HCT116 (cell line): ENCODE measurements at regions not wholly inside any gene's neighbourhood (a gene's known extent, or its start where the extent isn't known, plus 50 kb on each side); places are given as distances from the start of the nearest gene placed in this dataset.

Experiments
- ATAC-seq: fragments of 200-7000 bp; cut with Tn5 transposase; 2 replicates; pipeline ENCODE4 v1.9.1; 2020; ENCODE audit warnings: mild to moderate bottlenecking, moderate library complexity
- BruUV-seq: library from RNA; stranded (reverse); fragments of 400-500 nt; replicated peaks from 2 replicates; lab custom pipeline; 2021; lab: Mats Ljungman, UMichigan
- CTCF ChIA-PET: fragments of 300-600 bp; sonication (Branson Sonifier 250); formaldehyde crosslinking; loops from one replicate; lab custom pipeline; 2021; ENCODE audit warnings: antibody characterized with exemption; lab: Charles Lee
- POLR2A ChIA-PET: fragments of 300-600, 350-600 bp; sonication (Branson Sonifier 250); formaldehyde crosslinking; loops from one replicate; lab custom pipeline; 2021; ENCODE audit warnings: antibody characterized with exemption; lab: Charles Lee
- RAD21 ChIA-PET, 2 experiments: fragments of 300-600 bp; sonication (Branson Sonifier 250); formaldehyde crosslinking; loops; one replicate each; lab custom pipeline; 2023; ENCODE audit warnings: low total read pairs in 2 of 2; ENCODE audit not compliant: uncharacterized antibody in 2 of 2, unreplicated experiment in 2 of 2, low non-redundant PET in 1 of 2; lab: Charles Lee
- DNase-seq: peaks from one replicate; pipeline ENCODE4 v3.0.0-alpha.2; 2010; ENCODE audit warnings: low read depth, low spot score
- H2AFZ ChIP-seq: fragments of 200-600 bp; shearing (Covaris generic), sonication (generic); 2 replicates; pipeline ENCODE4 v1.6.1; 2017; ENCODE audit warnings: low read depth, mixed run types, mixed read lengths, antibody characterized with exemption, low read length; ENCODE audit not compliant: poor library complexity, severe bottlenecking
- H3K27ac ChIP-seq: 2 replicates; pipeline ENCODE4 v1.5.1; 2012; ENCODE audit warnings: low read depth, low read length
- H3K27me3 ChIP-seq: fragments of 200-600 bp; sonication (generic); 2 replicates; pipeline ENCODE4 v1.6.1; 2016; ENCODE audit warnings: mixed run types, low read length, mixed read lengths; ENCODE audit not compliant: insufficient read depth
- H3K36me3 ChIP-seq, 2 experiments: fragments of 200-500 bp in 1 of 2; fragments of 200-600 bp in 1 of 2; sonication (Bioruptor generic) in 1 of 2; sonication (generic) in 1 of 2; 2 replicates each; pipeline versions ENCODE4 v1.5.1 to v1.6.1; 2014 to 2016; ENCODE audit warnings: low read length in 2 of 2, inconsistent platforms in 1 of 2, mixed read lengths in 1 of 2, mixed run types in 1 of 2; ENCODE audit not compliant: insufficient read depth in 2 of 2, control insufficient read depth in 1 of 2
- H3K4me1 ChIP-seq, 2 experiments: fragments of 200-600 bp in 1 of 2; sonication (generic) in 1 of 2; 2 replicates each; pipeline versions ENCODE4 v1.5.1 to v1.6.1; 2012 to 2017; ENCODE audit warnings: low read length in 2 of 2, inconsistent platforms in 1 of 2, mild to moderate bottlenecking in 1 of 2, mixed read lengths in 1 of 2, mixed run types in 1 of 2, moderate library complexity in 1 of 2; ENCODE audit not compliant: insufficient read depth in 2 of 2, control insufficient read depth in 1 of 2
- H3K4me2 ChIP-seq: fragments of 200-600 bp; sonication (generic); 2 replicates; pipeline ENCODE4 v1.6.1; 2017; ENCODE audit warnings: mixed run types, low read length, mixed read lengths
- H3K4me3 ChIP-seq, 2 experiments: fragments of 200-600 bp in 1 of 2; sonication (generic) in 1 of 2; replicated peaks in 1 of 2; 2 replicates each; pipeline ENCODE4 v1.5.1; 2011 to 2016; ENCODE audit warnings: low read length in 2 of 2, control low read depth in 1 of 2, low read depth in 1 of 2, mild to moderate bottlenecking in 1 of 2, mixed read lengths in 1 of 2, mixed run types in 1 of 2
- H3K79me2 ChIP-seq: fragments of 200-600 bp; sonication (generic); 2 replicates; pipeline ENCODE4 v1.6.1; 2017; ENCODE audit warnings: mild to moderate bottlenecking, mixed run types, low read length, moderate library complexity, mixed read lengths; ENCODE audit not compliant: insufficient read depth
- H3K9ac ChIP-seq: fragments of 200-600 bp; sonication (generic); 2 replicates; pipeline ENCODE4 v1.6.1; 2016; ENCODE audit warnings: low read length, mixed read lengths
- H3K9me2 ChIP-seq: fragments of 200-600 bp; sonication (generic), shearing (Covaris generic); 2 replicates; pipeline ENCODE4 v1.6.1; 2017; ENCODE audit warnings: mixed run types, mild to moderate bottlenecking, moderate library complexity; ENCODE audit not compliant: insufficient read depth
- H3K9me3 ChIP-seq, 2 experiments: fragments of 200-500 bp in 1 of 2; fragments of 200-600 bp in 1 of 2; sonication (Bioruptor generic) in 1 of 2; sonication (generic) in 1 of 2; 2 replicates each; pipeline ENCODE4 v1.6.1; 2014 to 2017; ENCODE audit warnings: low read length in 2 of 2, mixed read lengths in 2 of 2, inconsistent platforms in 1 of 2, low read depth in 1 of 2, mild to moderate bottlenecking in 1 of 2, mixed run types in 1 of 2, moderate library complexity in 1 of 2; ENCODE audit not compliant: control insufficient read depth in 1 of 2, insufficient read depth in 1 of 2
- H4K20me1 ChIP-seq: fragments of 200-600 bp; sonication (generic), shearing (Covaris generic); 2 replicates; pipeline ENCODE4 v1.6.1; 2017; ENCODE audit warnings: mixed run types, mild to moderate bottlenecking, moderate library complexity; ENCODE audit not compliant: insufficient read depth
- ATF3 ChIP-seq: IDR thresholded peaks from 2 replicates; pipeline ENCODE4 v1.6.1; 2012
- CBX3 ChIP-seq: IDR thresholded peaks from 2 replicates; pipeline ENCODE4 v1.6.1; 2012; ENCODE audit warnings: low read depth
- ELF1 ChIP-seq: IDR thresholded peaks from 2 replicates; pipeline ENCODE4 v1.6.1; 2012; ENCODE audit warnings: low read depth, borderline replicate concordance
- EZH2 ChIP-seq: fragments of 200-600 bp; sonication (generic); IDR thresholded peaks from 2 replicates; pipeline ENCODE4 v1.6.1; 2017; ENCODE audit warnings: antibody characterized with exemption, mixed run types
- EZH2phosphoT487 ChIP-seq: fragments of 200-600 bp; IDR thresholded peaks from 2 replicates; pipeline ENCODE4 v1.6.1; 2018; ENCODE audit warnings: antibody characterized with exemption, borderline replicate concordance
- FOSL1 ChIP-seq: IDR thresholded peaks from 2 replicates; pipeline ENCODE4 v1.6.1; 2012; ENCODE audit warnings: low read depth
- MAX ChIP-seq: IDR thresholded peaks from 2 replicates; pipeline ENCODE4 v1.6.1; 2012
- POLR2A ChIP-seq: IDR thresholded peaks from 2 replicates; pipeline ENCODE4 v1.7.0; 2011; ENCODE audit warnings: borderline replicate concordance; ENCODE audit not compliant: insufficient read depth, insufficient read length; ENCODE audit errors: extremely low read depth
- RAD21 ChIP-seq: IDR thresholded peaks from 2 replicates; pipeline ENCODE4 v1.6.1; 2012; ENCODE audit warnings: low read depth, mild to moderate bottlenecking
- SIN3A ChIP-seq: IDR thresholded peaks from 2 replicates; pipeline ENCODE4 v1.6.1; 2012; ENCODE audit warnings: low read depth
- SP1 ChIP-seq: IDR thresholded peaks from 2 replicates; pipeline ENCODE4 v1.6.1; 2012; ENCODE audit warnings: low read depth
- SRF ChIP-seq: IDR thresholded peaks from 2 replicates; pipeline ENCODE4 v1.6.1; 2012; ENCODE audit warnings: low read depth
- YY1 ChIP-seq: IDR thresholded peaks from 2 replicates; pipeline ENCODE4 v1.6.1; 2011; ENCODE audit warnings: low read length, low read depth, moderate library complexity, mild to moderate bottlenecking; ENCODE audit not compliant: insufficient replicate concordance; ENCODE audit errors: extremely low read depth
- intact Hi-C: fragments of 100-400 bp; cut with micrococcal nuclease; formaldehyde crosslinking; loops from 2 replicates; pipeline ENCODE4 v1.10.0; 2022
- TF ChIP-seq, protein P1 (sequence below): IDR thresholded peaks from 2 replicates; pipeline ENCODE4 v1.6.1; 2011; ENCODE audit warnings: mild to moderate bottlenecking, low read length, moderate library complexity; ENCODE audit not compliant: insufficient replicate concordance; ENCODE audit errors: extremely low read depth
- TF ChIP-seq, protein P2 (sequence below), 3 experiments: fragments of 200-600 bp in 1 of 3; sonication (generic) in 1 of 3; IDR thresholded peaks in 2 of 3; conservative IDR thresholded peaks in 1 of 3; 2 replicates each; pipeline ENCODE4 v1.5.1; 2012 to 2017; ENCODE audit warnings: low read depth in 2 of 3, low read length in 2 of 3, antibody characterized with exemption in 1 of 3, borderline replicate concordance in 1 of 3, control low read depth in 1 of 3, mild to moderate bottlenecking in 1 of 3, mixed read lengths in 1 of 3, mixed run types in 1 of 3, moderate library complexity in 1 of 3; ENCODE audit not compliant: insufficient read depth in 1 of 3

DNA sequence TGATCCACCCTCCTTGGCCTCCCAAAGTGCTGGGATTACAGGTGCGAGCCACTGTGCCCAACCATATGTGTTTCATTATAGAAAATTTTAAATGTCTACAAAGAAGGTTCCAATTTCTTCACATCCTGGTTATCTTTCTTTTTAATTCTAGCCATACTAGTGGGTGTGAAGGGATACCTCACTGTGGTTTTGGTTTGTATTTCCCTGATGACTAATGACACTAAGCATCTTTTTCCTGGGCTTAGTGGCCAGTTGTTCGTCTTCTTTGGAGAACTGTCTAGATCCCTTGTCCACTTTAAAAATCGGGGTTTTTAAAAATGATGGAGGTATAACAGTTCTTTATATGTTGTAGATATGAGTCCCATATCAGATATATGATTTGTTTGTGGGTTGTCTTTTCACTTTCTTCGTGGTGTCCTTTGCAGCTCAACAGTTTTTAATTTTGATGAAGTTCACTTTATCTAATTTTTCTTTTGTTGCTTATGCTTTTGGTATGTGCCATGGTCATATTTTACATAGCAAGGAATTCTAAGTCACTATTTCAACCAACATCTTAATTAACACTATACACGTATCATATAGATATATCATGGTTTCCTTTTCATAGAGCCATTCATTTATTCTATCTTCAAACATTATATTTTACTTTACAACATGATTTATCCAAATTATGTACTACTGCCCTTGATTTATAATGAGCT is 135.0 kb upstream of the RIOK3 start:
- Histone ChIP-seq H3K79me2 (no peaks in the 10 kb centered on the region), H3K9ac (no peak overlapping the region), H3K9me3 (no peaks in the 10 kb centered on the region), H3K4me3 (no peak overlapping the region)
- intact Hi-C loops, result no loop called here
- TF ChIP-seq EZH2phosphoT487 (no peak), SP1 (no peak), SIN3A (no peak), MAX (no peak), CBX3 (no peak), FOSL1 (no peak), ELF1 (no peak), ATF3 (no peak), EZH2 (no peak)
- TF ChIP-seq, all 23 proteins: peak for 0
- H3K27ac ChIP-seq, result no peak overlapping the region
- no peak overlapping the region for H3K4me2 ChIP-seq
- no peaks in the 10 kb centered on the region for H3K9me2 ChIP-seq
- H4K20me1 ChIP-seq, result no peaks in the 10 kb centered on the region
- DNase-seq (no peak), ATAC-seq (no peak)
- ChIA-PET CTCF (no interaction called here), RAD21 (no interaction called here), POLR2A (no interaction called here)
- no peaks in the 10 kb centered on the region for H3K36me3 ChIP-seq
- H2AFZ ChIP-seq, result no peak overlapping the region
- peaks cover 0 to 4% of the 10 kb centered on the region in 2 experiments; a peak in 1 of 4 replicates for H3K4me1 ChIP-seq
- no TSS peak for BruUV-seq
- H3K27me3 ChIP-seq, result no peaks in the 10 kb centered on the region

DNA sequence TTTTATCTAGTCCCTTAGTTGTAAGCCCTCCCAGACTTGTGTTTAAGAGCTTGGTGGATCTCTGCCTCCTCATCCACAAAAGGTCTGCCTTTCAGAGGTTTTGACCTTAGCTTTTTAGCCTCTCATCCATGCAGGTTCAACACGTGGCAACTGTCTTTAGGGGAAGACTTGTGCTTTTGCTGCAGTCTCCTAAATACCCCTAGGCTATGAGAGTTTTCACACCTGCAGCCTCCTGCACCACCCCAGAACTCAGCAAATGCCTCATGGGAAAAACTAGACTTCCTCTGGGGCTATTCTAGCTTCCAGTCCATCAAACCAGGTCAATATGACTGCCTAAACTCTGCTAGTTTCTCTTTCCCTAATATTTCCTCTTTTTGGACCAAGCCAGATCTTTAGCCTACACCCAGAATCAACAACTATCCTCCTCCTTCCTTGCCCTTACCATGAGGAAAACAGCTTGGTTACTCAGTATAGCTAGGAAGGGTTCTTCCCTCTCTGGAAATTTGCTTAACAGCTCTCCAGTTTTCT is 132.3 kb upstream of the RIOK3 start:
- ChIA-PET CTCF (no interaction called here), POLR2A (no interaction called here), RAD21 (no interaction called here)
- Histone ChIP-seq H2AFZ (no peak overlapping the region), H3K9ac (no peak overlapping the region), H3K27ac (no peak overlapping the region), H3K4me2 (no peak overlapping the region), H3K4me3 (no peak overlapping the region), H3K9me3 (no peaks in the 10 kb centered on the region), H3K9me2 (no peaks in the 10 kb centered on the region), H3K79me2 (no peaks in the 10 kb centered on the region), H4K20me1 (no peaks in the 10 kb centered on the region), H3K4me1 (peaks cover 0 to 4% of the 10 kb centered on the region in 2 experiments; a peak in 1 of 4 replicates), H3K36me3 (no peaks in the 10 kb centered on the region), H3K27me3 (no peaks in the 10 kb centered on the region)
- BruUV-seq, result no TSS peak
- DNase-seq (no peak), ATAC-seq (no peak)
- intact Hi-C loops, result no loop called here
- TF ChIP-seq MAX (no peak), CBX3 (no peak), RAD21 (no peak), SIN3A (no peak), YY1 (no peak), POLR2A (no peak), SRF (no peak), FOSL1 (no peak)
- TF ChIP-seq, protein P1, sequence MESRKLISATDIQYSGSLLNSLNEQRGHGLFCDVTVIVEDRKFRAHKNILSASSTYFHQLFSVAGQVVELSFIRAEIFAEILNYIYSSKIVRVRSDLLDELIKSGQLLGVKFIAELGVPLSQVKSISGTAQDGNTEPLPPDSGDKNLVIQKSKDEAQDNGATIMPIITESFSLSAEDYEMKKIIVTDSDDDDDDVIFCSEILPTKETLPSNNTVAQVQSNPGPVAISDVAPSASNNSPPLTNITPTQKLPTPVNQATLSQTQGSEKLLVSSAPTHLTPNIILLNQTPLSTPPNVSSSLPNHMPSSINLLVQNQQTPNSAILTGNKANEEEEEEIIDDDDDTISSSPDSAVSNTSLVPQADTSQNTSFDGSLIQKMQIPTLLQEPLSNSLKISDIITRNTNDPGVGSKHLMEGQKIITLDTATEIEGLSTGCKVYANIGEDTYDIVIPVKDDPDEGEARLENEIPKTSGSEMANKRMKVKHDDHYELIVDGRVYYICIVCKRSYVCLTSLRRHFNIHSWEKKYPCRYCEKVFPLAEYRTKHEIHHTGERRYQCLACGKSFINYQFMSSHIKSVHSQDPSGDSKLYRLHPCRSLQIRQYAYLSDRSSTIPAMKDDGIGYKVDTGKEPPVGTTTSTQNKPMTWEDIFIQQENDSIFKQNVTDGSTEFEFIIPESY, result no peak
- TF ChIP-seq, protein P2, sequence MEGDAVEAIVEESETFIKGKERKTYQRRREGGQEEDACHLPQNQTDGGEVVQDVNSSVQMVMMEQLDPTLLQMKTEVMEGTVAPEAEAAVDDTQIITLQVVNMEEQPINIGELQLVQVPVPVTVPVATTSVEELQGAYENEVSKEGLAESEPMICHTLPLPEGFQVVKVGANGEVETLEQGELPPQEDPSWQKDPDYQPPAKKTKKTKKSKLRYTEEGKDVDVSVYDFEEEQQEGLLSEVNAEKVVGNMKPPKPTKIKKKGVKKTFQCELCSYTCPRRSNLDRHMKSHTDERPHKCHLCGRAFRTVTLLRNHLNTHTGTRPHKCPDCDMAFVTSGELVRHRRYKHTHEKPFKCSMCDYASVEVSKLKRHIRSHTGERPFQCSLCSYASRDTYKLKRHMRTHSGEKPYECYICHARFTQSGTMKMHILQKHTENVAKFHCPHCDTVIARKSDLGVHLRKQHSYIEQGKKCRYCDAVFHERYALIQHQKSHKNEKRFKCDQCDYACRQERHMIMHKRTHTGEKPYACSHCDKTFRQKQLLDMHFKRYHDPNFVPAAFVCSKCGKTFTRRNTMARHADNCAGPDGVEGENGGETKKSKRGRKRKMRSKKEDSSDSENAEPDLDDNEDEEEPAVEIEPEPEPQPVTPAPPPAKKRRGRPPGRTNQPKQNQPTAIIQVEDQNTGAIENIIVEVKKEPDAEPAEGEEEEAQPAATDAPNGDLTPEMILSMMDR (IDR thresholded peaks at IDR 0.05 in 2 of 3, conservative IDR thresholded peaks at IDR 0.05 in 1 of 3; ENCODE audit: borderline replicate concordance in 1 of 3, insufficient read depth in 1 of 3, low read depth in 2 of 3, low read length in 2 of 3), result no peak
